ENCODE measurements at regions not wholly inside any gene's neighbourhood (a gene's known extent, or its start where the extent isn't known, plus 50 kb on each side); places are given as distances from the start of the nearest gene placed in this dataset.

DNA sequence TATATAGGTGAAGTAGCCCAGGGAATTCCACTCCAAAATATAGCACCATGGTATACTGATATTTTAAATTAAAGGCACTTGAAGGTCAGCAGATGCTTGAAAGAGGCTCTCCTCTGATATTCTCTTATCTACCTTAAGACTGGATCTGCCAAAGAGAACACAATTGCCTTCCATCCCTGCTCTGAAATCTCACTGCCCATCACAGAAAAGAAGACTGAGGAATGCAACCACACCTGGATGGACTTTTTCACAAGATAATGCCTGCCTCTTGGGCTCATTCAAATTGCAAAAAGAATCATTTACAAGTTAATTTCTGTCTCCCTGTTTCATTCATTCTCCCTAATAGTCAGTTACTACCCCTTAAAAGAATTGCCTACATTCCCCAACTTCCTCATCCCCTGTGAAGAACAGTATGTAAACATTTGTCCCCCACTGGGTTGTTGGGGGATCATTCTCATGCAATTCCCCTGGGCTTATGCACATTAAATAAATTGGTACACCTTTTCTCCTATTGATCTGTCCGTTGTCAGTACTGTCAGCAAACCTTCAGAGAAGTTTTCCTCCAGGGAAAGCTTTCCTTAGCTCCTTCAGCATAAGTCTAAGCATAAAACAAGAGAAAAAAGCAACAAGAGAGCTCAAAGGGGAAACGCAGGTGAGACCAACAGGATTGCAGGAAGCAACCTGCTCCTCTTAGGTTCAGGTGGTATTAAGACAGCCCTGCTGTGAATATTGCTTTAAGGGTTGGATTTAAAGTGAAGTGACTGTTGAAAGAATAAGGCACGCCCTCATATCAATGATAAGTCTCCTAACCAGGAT lies 171.4 kb upstream of the SLC30A5 start:
- H2AFZ ChIP-seq (ENCODE audit: low read depth, low read length, poor library complexity, severe bottlenecking) = no peak overlapping the region
- POLR2A ChIA-PET = no interaction called here
- H3K4me1 ChIP-seq (ENCODE audit: control insufficient read depth in 1 of 2, insufficient read depth in 2 of 2, low read length in 2 of 2) = no peaks in the 10 kb centered on the region
- DNase-seq (ENCODE audit: low read depth, low spot score) = no peak
- CTCF ChIA-PET = no interaction called here
- no peaks in the 10 kb centered on the region for H3K9me3 ChIP-seq (ENCODE audit: control insufficient read depth in 1 of 2, insufficient read depth in 1 of 2, low read depth in 1 of 2, low read length in 2 of 2)
- no peak overlapping the region for H3K27ac ChIP-seq (ENCODE audit: low read depth, low read length)
- intact Hi-C loops (cut with micrococcal nuclease) = no loop called here
- no peak overlapping the region for H3K9ac ChIP-seq (ENCODE audit: low read length)
- ATAC-seq = no peak
- H4K20me1 ChIP-seq (ENCODE audit: insufficient read depth) = no peaks in the 10 kb centered on the region
- H3K4me2 ChIP-seq (ENCODE audit: low read length) = no peak overlapping the region
- RAD21 ChIA-PET (ENCODE audit: low non-redundant PET in 1 of 2, low total read pairs in 2 of 2, uncharacterized antibody in 2 of 2, unreplicated experiment in 2 of 2) = no interaction called here
- H3K36me3 ChIP-seq (ENCODE audit: control insufficient read depth in 1 of 2, insufficient read depth in 2 of 2, low read length in 2 of 2) = no peaks in the 10 kb centered on the region
- no peak for TF ChIP-seq EZH2phosphoT487 (IDR thresholded peaks at IDR 0.05; ENCODE audit: borderline replicate concordance)
- TF ChIP-seq CEBPB (IDR thresholded peaks at IDR 0.05; ENCODE audit: low read depth) = no peak
- no peak for TF ChIP-seq CBX3 (IDR thresholded peaks at IDR 0.05; ENCODE audit: low read depth)
- TF ChIP-seq, protein P1, sequence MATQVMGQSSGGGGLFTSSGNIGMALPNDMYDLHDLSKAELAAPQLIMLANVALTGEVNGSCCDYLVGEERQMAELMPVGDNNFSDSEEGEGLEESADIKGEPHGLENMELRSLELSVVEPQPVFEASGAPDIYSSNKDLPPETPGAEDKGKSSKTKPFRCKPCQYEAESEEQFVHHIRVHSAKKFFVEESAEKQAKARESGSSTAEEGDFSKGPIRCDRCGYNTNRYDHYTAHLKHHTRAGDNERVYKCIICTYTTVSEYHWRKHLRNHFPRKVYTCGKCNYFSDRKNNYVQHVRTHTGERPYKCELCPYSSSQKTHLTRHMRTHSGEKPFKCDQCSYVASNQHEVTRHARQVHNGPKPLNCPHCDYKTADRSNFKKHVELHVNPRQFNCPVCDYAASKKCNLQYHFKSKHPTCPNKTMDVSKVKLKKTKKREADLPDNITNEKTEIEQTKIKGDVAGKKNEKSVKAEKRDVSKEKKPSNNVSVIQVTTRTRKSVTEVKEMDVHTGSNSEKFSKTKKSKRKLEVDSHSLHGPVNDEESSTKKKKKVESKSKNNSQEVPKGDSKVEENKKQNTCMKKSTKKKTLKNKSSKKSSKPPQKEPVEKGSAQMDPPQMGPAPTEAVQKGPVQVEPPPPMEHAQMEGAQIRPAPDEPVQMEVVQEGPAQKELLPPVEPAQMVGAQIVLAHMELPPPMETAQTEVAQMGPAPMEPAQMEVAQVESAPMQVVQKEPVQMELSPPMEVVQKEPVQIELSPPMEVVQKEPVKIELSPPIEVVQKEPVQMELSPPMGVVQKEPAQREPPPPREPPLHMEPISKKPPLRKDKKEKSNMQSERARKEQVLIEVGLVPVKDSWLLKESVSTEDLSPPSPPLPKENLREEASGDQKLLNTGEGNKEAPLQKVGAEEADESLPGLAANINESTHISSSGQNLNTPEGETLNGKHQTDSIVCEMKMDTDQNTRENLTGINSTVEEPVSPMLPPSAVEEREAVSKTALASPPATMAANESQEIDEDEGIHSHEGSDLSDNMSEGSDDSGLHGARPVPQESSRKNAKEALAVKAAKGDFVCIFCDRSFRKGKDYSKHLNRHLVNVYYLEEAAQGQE (IDR thresholded peaks at IDR 0.05; ENCODE audit: low read depth) = no peak
- no peak for TF ChIP-seq FOSL1 (IDR thresholded peaks at IDR 0.05; ENCODE audit: low read depth)
- no peak for TF ChIP-seq SIN3A (IDR thresholded peaks at IDR 0.05; ENCODE audit: low read depth)
- no peak for TF ChIP-seq EGR1 (IDR thresholded peaks at IDR 0.05; ENCODE audit: low read depth)
- no TSS peak for BruUV-seq (replicated peaks)
- H3K4me3 ChIP-seq (replicated peaks in 1 of 2; ENCODE audit: low read depth in 1 of 2, low read length in 2 of 2) = no peak overlapping the region
- no peaks in the 10 kb centered on the region for H3K9me2 ChIP-seq (ENCODE audit: insufficient read depth)
- H3K27me3 ChIP-seq (ENCODE audit: insufficient read depth, low read length) = no peaks in the 10 kb centered on the region
- H3K79me2 ChIP-seq (ENCODE audit: insufficient read depth, low read length) = no peaks in the 10 kb centered on the region

Measured in HCT116 (cell line).